ENCODE measurements at regions not wholly inside any gene's neighbourhood (a gene's known extent, or its start where the extent isn't known, plus 50 kb on each side); places are given as distances from the start of the nearest gene placed in this dataset.

DNA sequence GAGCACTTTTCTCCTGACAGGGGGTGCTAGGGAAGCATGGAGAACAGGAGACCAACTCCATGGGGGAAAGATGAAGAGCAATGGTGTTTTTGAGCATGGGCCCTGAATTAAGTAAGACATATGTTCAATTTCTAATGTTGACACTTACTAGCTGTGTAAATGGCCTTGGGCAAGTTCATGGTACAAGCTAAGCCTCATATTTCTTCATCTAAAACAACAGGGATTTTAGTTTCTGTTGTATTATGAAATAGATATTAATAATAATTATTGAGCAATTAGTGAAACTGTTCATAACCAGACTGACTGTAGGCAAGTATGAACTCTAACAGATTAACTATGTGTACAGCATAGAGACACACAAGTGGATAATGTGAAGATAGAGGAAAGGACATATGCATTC, 515.0 kb upstream of the FAT1 start:
- Mint-ChIP-seq H3K27me3 (ENCODE audit: low read depth) (no peaks in the 10 kb centered on the region), H3K27ac (no peak overlapping the region), H3K9me3 (peaks cover 31% of the 10 kb centered on the region), H3K4me1 (ENCODE audit: low read depth) (no peaks in the 10 kb centered on the region), H3K4me3 (no peak overlapping the region), H3K36me3 (ENCODE audit: low read depth) (no peaks in the 10 kb centered on the region)
- DNase-seq (ENCODE audit: low spot score): no peak

- no peak for DNase-seq (ENCODE audit: low spot score)
- Mint-ChIP-seq H3K4me3 (no peak overlapping the region), H3K9me3 (peaks cover 24% of the 10 kb centered on the region), H3K4me1 (ENCODE audit: low read depth) (no peaks in the 10 kb centered on the region), H3K27ac (no peak overlapping the region), H3K36me3 (ENCODE audit: low read depth) (no peaks in the 10 kb centered on the region), H3K27me3 (ENCODE audit: low read depth) (no peaks in the 10 kb centered on the region)
Observed at GRCh38 chr4:187251896-187252295, 528.2 kb upstream of the FAT1 start.

DNA sequence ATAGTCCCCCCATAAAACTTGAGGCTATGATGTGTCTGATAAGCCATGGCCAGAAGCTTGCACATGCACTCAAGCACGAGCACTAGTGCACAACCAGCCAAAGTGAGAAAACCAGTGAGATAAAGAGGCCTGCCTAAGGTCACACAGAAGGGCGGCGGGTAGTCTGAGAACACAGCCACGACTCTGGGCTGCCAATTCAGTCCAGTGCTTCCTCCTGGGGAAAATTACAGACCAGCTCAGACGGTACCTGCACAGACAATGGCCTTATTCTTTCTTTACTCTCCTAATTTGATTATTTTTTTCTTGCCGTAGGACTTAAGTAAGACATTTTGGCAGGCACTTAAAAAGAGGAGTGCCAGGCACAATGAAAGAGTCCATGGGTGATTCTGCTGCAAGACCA, 533.2 kb upstream of the FAT1 start:
- Mint-ChIP-seq H3K27me3 (ENCODE audit: low read depth) (no peaks in the 10 kb centered on the region), H3K4me1 (ENCODE audit: low read depth) (no peaks in the 10 kb centered on the region), H3K4me3 (no peak overlapping the region), H3K36me3 (ENCODE audit: low read depth) (no peaks in the 10 kb centered on the region), H3K9me3 (peaks cover 16% of the 10 kb centered on the region), H3K27ac (no peak overlapping the region)
- DNase-seq (ENCODE audit: low spot score): no peak

GRCh38 chr4:187258651-187259401, 535.2 kb upstream of the FAT1 start:
- no peak for DNase-seq (ENCODE audit: low spot score)
- Mint-ChIP-seq H3K9me3 (peaks cover 8% of the 10 kb centered on the region), H3K4me3 (no peak overlapping the region), H3K27me3 (ENCODE audit: low read depth) (no peaks in the 10 kb centered on the region), H3K27ac (no peak overlapping the region), H3K4me1 (ENCODE audit: low read depth) (no peaks in the 10 kb centered on the region), H3K36me3 (ENCODE audit: low read depth) (no peaks in the 10 kb centered on the region)

DNA sequence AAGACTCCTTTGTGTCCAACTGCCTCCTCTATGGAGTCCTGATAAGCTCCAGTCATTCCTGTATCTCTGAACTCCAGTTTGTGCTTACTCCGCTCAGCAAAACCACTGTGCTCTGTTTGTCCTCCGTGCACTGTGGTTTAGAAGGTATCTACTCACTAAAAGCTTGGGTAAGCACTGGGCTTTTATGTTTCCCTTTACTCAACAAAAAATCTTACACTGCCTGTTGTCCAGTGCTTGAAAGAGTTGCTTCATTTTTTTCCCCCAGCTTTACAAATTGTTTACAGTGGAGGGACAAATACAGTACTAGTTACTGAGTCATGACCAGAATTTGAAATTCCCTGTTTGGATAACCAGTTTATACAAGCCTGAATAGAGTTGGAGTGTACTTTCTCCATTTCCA, 545.3 kb upstream of the FAT1 start:
- Mint-ChIP-seq H3K4me3 (no peak overlapping the region), H3K27me3 (ENCODE audit: low read depth) (no peaks in the 10 kb centered on the region), H3K9me3 (peaks cover 9% of the 10 kb centered on the region), H3K27ac (no peak overlapping the region), H3K36me3 (ENCODE audit: low read depth) (no peaks in the 10 kb centered on the region), H3K4me1 (ENCODE audit: low read depth) (no peaks in the 10 kb centered on the region)
- DNase-seq (ENCODE audit: low spot score): no peak

DNA sequence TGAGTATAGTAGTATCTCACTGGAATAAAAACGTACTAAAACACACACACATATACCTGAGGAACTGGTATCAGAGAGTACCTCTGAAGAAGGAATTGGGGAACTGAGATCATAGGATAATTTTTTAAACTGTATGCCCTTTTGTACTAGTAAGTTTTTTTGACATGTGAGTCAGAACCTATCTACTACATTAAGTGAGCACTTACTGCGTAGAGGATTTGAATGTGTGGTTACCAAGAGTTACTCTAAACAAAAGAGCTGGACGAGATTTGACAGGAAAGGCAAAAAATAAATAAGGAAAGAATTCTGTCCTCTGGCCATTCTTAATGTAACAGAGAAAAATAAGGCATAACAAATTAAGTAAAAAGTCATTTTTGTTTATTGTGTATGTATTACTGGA, 546.5 kb upstream of the FAT1 start:
- no peaks in the 10 kb centered on the region for H3K36me3 Mint-ChIP-seq (ENCODE audit: low read depth)
- H3K27me3 Mint-ChIP-seq (ENCODE audit: low read depth): no peaks in the 10 kb centered on the region
- H3K27ac Mint-ChIP-seq: no peak overlapping the region
- H3K4me1 Mint-ChIP-seq (ENCODE audit: low read depth): no peaks in the 10 kb centered on the region
- H3K4me3 Mint-ChIP-seq: no peak overlapping the region
- DNase-seq (ENCODE audit: low spot score): no peak
- peaks cover 9% of the 10 kb centered on the region for H3K9me3 Mint-ChIP-seq

DNA sequence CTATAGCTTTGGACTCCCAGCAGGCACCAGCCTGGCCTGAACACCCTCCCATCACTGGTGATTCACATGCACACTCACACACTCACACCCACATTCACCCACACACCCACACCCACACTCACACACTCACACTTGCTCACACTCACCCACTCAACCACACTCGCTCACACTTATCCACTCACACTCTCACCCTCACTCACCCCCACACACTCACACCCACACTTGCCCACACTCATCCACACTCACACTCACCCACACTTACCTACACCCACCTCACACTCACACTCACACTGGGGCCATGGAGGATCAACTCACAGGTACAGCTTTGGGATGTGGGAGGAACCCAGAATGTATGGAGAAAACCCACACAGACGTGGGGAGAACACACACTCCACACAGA, 548.2 kb upstream of the FAT1 start:
- H3K27ac Mint-ChIP-seq: no peak overlapping the region
- no peaks in the 10 kb centered on the region for H3K36me3 Mint-ChIP-seq (ENCODE audit: low read depth)
- no peak overlapping the region for H3K4me3 Mint-ChIP-seq
- H3K27me3 Mint-ChIP-seq (ENCODE audit: low read depth): no peaks in the 10 kb centered on the region
- no peaks in the 10 kb centered on the region for H3K4me1 Mint-ChIP-seq (ENCODE audit: low read depth)
- peaks cover 4% of the 10 kb centered on the region for H3K9me3 Mint-ChIP-seq
- no peak for DNase-seq (ENCODE audit: low spot score)

DNA sequence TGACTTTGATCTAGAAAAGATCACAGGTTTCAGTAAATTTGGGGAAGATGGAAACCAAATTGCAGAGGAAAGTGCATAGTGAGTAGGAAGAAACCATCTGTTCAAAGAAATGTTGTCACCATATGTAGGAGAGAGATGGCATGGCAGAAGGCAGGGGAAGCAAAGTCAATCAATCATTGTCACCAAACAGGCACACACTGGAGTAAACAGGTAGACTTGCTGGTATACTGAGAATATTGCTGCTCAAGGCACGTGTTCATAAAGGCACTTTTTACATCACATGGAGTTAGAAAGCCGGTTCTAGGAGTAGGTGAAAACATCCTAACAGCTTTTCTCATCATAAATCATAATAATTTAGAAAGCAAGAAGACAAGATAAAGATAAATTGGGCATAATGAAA, 550.5 kb upstream of the FAT1 start:
- no peak for DNase-seq (ENCODE audit: low spot score)
- Mint-ChIP-seq H3K36me3 (ENCODE audit: low read depth) (no peaks in the 10 kb centered on the region), H3K9me3 (peaks cover 19% of the 10 kb centered on the region), H3K27ac (no peak overlapping the region), H3K27me3 (ENCODE audit: low read depth) (no peaks in the 10 kb centered on the region), H3K4me1 (ENCODE audit: low read depth) (no peaks in the 10 kb centered on the region), H3K4me3 (no peak overlapping the region)

DNA sequence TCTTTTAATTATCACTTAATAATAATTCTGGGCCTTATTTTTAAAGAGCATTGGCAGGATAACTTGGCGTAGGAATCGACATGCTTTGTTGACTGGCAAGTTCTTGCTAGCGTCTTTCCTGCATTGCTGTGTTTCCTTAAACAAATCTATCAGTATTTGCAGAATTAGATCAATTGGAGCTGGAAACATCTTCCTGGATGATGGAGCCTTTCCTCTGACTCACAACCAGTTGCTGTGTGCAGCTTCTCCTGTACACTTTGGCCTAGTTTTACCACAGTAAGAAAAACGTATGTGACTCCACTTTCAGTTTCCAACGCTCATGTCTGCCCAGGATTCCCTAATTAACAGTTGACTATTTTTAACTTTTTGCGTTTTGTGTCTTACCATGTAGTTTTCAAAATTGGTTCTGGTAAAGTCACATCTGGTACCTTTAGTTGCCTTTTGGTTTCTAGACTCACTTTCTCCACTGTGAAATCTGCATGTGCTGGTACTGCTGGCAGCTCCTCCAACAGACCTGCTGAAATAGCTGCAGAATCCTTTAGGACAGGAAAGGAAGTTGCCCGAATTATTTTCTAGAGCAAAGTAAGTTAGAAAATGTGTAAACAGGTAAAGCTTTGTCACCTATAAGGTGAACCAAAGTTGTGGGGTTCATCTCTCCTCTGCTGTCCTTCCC, 553.2 kb upstream of the FAT1 start:
- no peak for DNase-seq (ENCODE audit: low spot score)
- H3K4me3 Mint-ChIP-seq: no peak overlapping the region
- H3K27ac Mint-ChIP-seq: no peak overlapping the region
- no peaks in the 10 kb centered on the region for H3K27me3 Mint-ChIP-seq (ENCODE audit: low read depth)
- H3K4me1 Mint-ChIP-seq (ENCODE audit: low read depth): no peaks in the 10 kb centered on the region
- H3K9me3 Mint-ChIP-seq: peaks cover 24% of the 10 kb centered on the region
- H3K36me3 Mint-ChIP-seq (ENCODE audit: low read depth): no peaks in the 10 kb centered on the region

- Mint-ChIP-seq H3K4me3 (no peak overlapping the region), H3K27ac (no peak overlapping the region), H3K4me1 (ENCODE audit: low read depth) (no peaks in the 10 kb centered on the region), H3K36me3 (ENCODE audit: low read depth) (no peaks in the 10 kb centered on the region), H3K9me3 (peaks cover 33% of the 10 kb centered on the region), H3K27me3 (ENCODE audit: low read depth) (no peaks in the 10 kb centered on the region)
- DNase-seq (ENCODE audit: low spot score): no peak
Observed at GRCh38 chr4:187283201-187283955, 559.7 kb upstream of the FAT1 start.

DNA sequence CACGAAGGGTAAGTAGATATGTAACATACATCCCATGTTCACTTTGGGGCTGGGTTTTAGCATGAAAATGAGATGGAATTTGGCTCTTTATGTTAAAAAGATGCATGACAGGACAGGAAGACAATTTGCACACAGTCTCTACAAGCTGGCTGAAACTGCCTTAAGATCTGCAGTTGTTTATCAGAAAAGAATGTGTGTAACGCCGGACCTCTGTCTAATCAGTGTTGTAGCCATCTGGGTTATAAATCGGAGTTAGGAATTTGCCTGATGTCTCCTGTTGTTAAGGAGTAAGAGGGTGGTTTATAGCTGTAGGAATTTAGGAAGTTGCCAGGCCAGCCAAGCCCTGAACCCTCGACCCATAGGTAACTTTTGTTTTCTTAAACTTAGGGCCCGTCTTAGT, 562.9 kb upstream of the FAT1 start:
- H3K4me1 Mint-ChIP-seq (ENCODE audit: low read depth): no peaks in the 10 kb centered on the region
- DNase-seq (ENCODE audit: low spot score): no peak
- peaks cover 24% of the 10 kb centered on the region for H3K9me3 Mint-ChIP-seq
- no peaks in the 10 kb centered on the region for H3K36me3 Mint-ChIP-seq (ENCODE audit: low read depth)
- H3K27me3 Mint-ChIP-seq (ENCODE audit: low read depth): no peaks in the 10 kb centered on the region
- H3K27ac Mint-ChIP-seq: no peak overlapping the region
- no peak overlapping the region for H3K4me3 Mint-ChIP-seq

DNA sequence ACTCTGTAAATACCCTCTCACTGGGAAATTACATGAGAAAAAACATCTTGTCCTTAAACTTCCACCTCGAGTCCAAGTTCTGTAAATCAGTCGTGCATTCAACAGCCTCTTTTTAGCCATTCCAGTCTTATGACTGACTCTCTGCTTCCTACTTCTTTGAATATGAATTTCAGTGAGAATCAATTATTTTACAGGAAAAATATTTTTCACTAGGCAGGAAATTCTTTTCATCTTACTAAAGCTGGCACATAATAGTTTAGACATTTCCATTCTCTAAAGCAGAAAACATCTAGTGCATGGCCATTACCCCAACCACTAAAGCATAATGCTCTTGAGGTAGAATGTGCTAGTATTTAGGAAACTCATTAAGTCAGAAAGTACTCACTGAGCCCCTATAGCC, 565.7 kb upstream of the FAT1 start:
- Mint-ChIP-seq H3K9me3 (peaks cover 25% of the 10 kb centered on the region), H3K27ac (no peak overlapping the region), H3K27me3 (ENCODE audit: low read depth) (no peaks in the 10 kb centered on the region), H3K4me1 (ENCODE audit: low read depth) (no peaks in the 10 kb centered on the region), H3K36me3 (ENCODE audit: low read depth) (no peaks in the 10 kb centered on the region), H3K4me3 (no peak overlapping the region)
- DNase-seq (ENCODE audit: low spot score): no peak

- Mint-ChIP-seq H3K4me3 (no peak overlapping the region), H3K4me1 (ENCODE audit: low read depth) (no peaks in the 10 kb centered on the region), H3K9me3 (peaks cover 40% of the 10 kb centered on the region), H3K36me3 (ENCODE audit: low read depth) (no peaks in the 10 kb centered on the region), H3K27ac (no peak overlapping the region), H3K27me3 (ENCODE audit: low read depth) (no peaks in the 10 kb centered on the region)
- DNase-seq (ENCODE audit: low spot score): no peak
Observed at GRCh38 chr4:187294861-187295260, 571.2 kb upstream of the FAT1 start.

DNA sequence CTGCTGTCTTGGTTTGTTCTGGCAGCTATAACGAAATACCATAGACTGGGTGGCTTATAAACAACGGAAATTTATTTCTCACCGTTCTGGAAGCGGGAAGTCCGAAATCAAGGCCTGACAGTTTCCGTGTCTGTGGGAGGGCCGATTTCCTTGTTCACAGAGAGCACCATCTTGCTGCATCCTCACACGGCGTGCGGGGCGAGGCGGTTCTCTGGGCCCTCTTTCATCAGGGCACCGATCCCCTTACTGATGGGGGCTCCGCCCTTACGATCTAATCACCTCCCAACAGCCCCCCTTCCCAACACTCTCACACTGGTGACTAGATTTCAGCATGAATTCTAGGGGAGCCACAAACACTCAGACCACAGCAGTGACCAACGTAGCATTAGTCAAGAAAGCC, 578.3 kb upstream of the FAT1 start:
- no peak for DNase-seq (ENCODE audit: low spot score)
- Mint-ChIP-seq H3K9me3 (peaks cover 35% of the 10 kb centered on the region), H3K27ac (no peak overlapping the region), H3K36me3 (ENCODE audit: low read depth) (no peaks in the 10 kb centered on the region), H3K4me1 (ENCODE audit: low read depth) (no peaks in the 10 kb centered on the region), H3K27me3 (ENCODE audit: low read depth) (no peaks in the 10 kb centered on the region), H3K4me3 (no peak overlapping the region)

Measured in T-helper 2 cell treated with Interferon-gamma antibody and Interleukin-4, amounts not matched to agents 5 μg/mL and 100 μg/mL, for 36 hours (primary cell).